ENCODE measurements at regions not wholly inside any gene's neighbourhood (a gene's known extent, or its start where the extent isn't known, plus 50 kb on each side); places are given as distances from the start of the nearest gene placed in this dataset.

GRCh38 chr9:109830545-109830944 lies 50.5 kb downstream of the PALM2AKAP2 start:
- Histone ChIP-seq H3K27ac (ENCODE audit: low read depth, low read length, severe bottlenecking) (no peak overlapping the region), H3K9me3 (ENCODE audit: control insufficient read depth, low read length) (peaks cover 5% of the 10 kb centered on the region), H3K4me3 (ENCODE audit: extremely low read depth, insufficient read depth, low read length, poor library complexity, severe bottlenecking) (no peak overlapping the region), H3K36me3 (ENCODE audit: control insufficient read depth, insufficient read depth, low read length) (no peaks in the 10 kb centered on the region), H3K4me1 (ENCODE audit: control insufficient read depth, insufficient read depth, low read length, poor library complexity, severe bottlenecking) (peaks cover 4% of the 10 kb centered on the region)
- 96 to 100% methylated on average over 4 to 5 of the region's 5 CpGs for WGBS, 2 experiments (ENCODE audit: insufficient coverage in 2 of 2)

DNA sequence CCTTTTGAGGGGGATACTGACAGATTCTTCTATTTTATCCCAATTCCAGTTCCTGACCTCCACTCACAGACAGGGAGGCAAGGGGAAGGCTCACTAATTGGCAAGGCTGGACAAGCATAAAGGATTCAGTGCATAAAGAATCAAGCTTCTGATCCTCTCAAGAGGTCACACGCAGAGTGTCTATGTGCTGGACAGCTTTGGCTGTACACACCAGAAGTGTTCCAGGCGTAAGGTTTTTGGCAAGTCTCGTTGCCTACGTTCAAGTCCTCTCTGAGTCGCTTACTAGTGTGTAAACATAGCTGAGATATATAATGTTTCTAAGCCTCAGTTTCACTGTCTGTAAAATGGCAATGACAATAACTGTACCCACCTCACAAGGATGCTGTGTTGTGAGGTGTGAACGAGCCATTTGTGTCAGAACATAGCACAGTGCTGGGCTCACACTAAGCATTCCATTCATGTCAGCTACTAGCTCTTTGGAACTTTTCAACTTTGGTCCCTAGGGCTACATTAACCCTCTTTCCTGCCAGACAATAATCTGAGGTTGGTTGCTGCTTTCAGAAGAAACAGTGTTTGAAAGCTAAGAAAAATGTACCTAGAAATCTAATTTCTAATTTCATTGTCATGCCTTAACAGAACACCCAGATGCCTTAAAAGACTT lies 52.1 kb downstream of the PALM2AKAP2 start:
- Histone ChIP-seq H3K4me1 (ENCODE audit: control insufficient read depth, insufficient read depth, low read length, poor library complexity, severe bottlenecking) (peaks cover 4% of the 10 kb centered on the region), H3K9me3 (ENCODE audit: control insufficient read depth, low read length) (peaks cover 5% of the 10 kb centered on the region), H3K27ac (ENCODE audit: low read depth, low read length, severe bottlenecking) (no peak overlapping the region), H3K4me3 (ENCODE audit: extremely low read depth, insufficient read depth, low read length, poor library complexity, severe bottlenecking) (no peak overlapping the region), H3K36me3 (ENCODE audit: control insufficient read depth, insufficient read depth, low read length) (no peaks in the 10 kb centered on the region)
- WGBS, 2 experiments (ENCODE audit: insufficient coverage in 2 of 2): 87 to 97% methylated on average over 2 of the region's 6 CpGs

DNA sequence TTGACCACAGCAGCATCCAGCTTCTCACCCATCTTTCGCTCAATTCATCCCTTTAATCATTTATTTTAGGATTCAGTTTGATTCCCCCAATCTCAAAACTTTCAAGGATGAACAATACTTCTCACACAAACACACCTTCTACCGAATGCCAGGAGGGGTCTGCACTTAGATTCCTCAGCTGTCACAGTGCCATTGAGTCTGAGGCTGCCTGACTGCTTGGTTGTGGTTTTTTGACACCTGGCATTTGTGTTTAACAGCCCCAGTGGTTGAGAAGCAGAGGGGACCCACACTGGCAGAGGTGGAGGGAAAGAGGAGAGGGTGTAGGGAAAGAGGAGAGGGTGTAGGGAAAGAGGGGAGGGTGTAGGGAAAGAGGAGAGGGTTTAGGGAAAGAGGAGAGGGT lies 54.9 kb downstream of the PALM2AKAP2 start:
- Histone ChIP-seq H3K4me1 (ENCODE audit: control insufficient read depth, insufficient read depth, low read length, poor library complexity, severe bottlenecking) (no peaks in the 10 kb centered on the region), H3K36me3 (ENCODE audit: control insufficient read depth, insufficient read depth, low read length) (no peaks in the 10 kb centered on the region), H3K27ac (ENCODE audit: low read depth, low read length, severe bottlenecking) (no peak overlapping the region), H3K4me3 (ENCODE audit: extremely low read depth, insufficient read depth, low read length, poor library complexity, severe bottlenecking) (no peak overlapping the region), H3K9me3 (ENCODE audit: control insufficient read depth, low read length) (peaks cover 5% of the 10 kb centered on the region)
- WGBS, 2 experiments (ENCODE audit: insufficient coverage in 2 of 2): 78 to 83% methylated on average over 1 to 2 of the region's 2 CpGs

- H3K9me3 ChIP-seq (ENCODE audit: control insufficient read depth, low read length): no peaks in the 10 kb centered on the region
- H3K4me3 ChIP-seq (ENCODE audit: extremely low read depth, insufficient read depth, low read length, poor library complexity, severe bottlenecking): no peak overlapping the region
- 93 to 95% methylated on average over 10 of the region's 11 CpGs for WGBS, 2 experiments (ENCODE audit: insufficient coverage in 2 of 2)
- no peak overlapping the region for H3K27ac ChIP-seq (ENCODE audit: low read depth, low read length, severe bottlenecking)
- H3K36me3 ChIP-seq (ENCODE audit: control insufficient read depth, insufficient read depth, low read length): no peaks in the 10 kb centered on the region
- no peaks in the 10 kb centered on the region for H3K4me1 ChIP-seq (ENCODE audit: control insufficient read depth, insufficient read depth, low read length, poor library complexity, severe bottlenecking)
These were observed 63.6 kb downstream of the PALM2AKAP2 start for GRCh38 chr9:109843641-109844040.

DNA sequence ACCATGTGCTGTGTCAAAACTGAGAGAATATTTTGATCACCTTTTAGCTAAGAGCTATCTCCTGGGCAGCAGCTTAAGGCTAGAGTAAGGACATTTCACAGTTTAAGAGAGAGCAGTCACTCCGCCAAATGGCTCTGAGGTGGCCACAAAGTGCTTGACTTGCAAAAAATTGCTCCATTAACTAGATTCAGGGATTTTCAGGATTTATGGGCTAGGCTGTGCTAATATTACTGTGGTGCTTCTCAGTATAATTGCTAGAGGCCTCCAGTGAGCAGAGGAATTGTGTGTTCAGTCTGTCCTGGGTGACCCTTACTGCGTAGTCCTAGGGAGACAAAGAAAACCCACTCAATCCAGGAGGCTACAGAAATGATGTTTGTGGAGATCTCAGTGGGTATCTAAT lies 65.2 kb downstream of the PALM2AKAP2 start:
- Histone ChIP-seq H3K4me3 (ENCODE audit: extremely low read depth, insufficient read depth, low read length, poor library complexity, severe bottlenecking) (no peak overlapping the region), H3K4me1 (ENCODE audit: control insufficient read depth, insufficient read depth, low read length, poor library complexity, severe bottlenecking) (no peaks in the 10 kb centered on the region), H3K36me3 (ENCODE audit: control insufficient read depth, insufficient read depth, low read length) (no peaks in the 10 kb centered on the region), H3K9me3 (ENCODE audit: control insufficient read depth, low read length) (no peaks in the 10 kb centered on the region), H3K27ac (ENCODE audit: low read depth, low read length, severe bottlenecking) (no peak overlapping the region)
- WGBS, 2 experiments (ENCODE audit: insufficient coverage in 2 of 2): 92 to 97% methylated on average over 2 of the region's 2 CpGs

DNA sequence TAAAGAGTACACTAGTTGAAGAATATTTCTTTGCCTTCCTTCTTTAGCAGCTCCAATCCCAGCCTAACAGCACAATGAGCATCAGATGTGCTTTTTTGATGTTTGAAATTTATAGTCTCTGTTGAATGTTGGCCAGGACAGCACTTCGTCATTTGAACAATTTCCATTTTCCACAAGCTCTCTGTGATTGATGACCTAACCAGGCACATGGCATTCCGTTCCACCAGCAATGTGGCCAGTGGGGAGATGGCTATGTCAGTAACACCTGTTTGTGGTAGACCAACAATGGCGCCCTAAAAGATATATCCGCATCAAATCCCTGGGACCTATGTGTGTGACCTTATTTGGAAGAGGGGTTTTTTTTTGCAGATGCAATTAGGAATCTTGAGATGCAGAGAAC lies 66.8 kb downstream of the PALM2AKAP2 start:
- Histone ChIP-seq H3K27ac (ENCODE audit: low read depth, low read length, severe bottlenecking) (no peak overlapping the region), H3K36me3 (ENCODE audit: control insufficient read depth, insufficient read depth, low read length) (no peaks in the 10 kb centered on the region), H3K4me3 (ENCODE audit: extremely low read depth, insufficient read depth, low read length, poor library complexity, severe bottlenecking) (no peak overlapping the region), H3K9me3 (ENCODE audit: control insufficient read depth, low read length) (no peaks in the 10 kb centered on the region), H3K4me1 (ENCODE audit: control insufficient read depth, insufficient read depth, low read length, poor library complexity, severe bottlenecking) (no peaks in the 10 kb centered on the region)
- WGBS, 2 experiments (ENCODE audit: insufficient coverage in 2 of 2): 87 to 94% methylated on average over 2 to 4 of the region's 4 CpGs

- no peaks in the 10 kb centered on the region for H3K36me3 ChIP-seq (ENCODE audit: control insufficient read depth, insufficient read depth, low read length)
- 100% methylated on average over 1 of the region's 2 CpGs; no CpG with 5 or more reads in 1 of the 2 experiments for WGBS, 2 experiments (ENCODE audit: insufficient coverage in 2 of 2)
- no peak overlapping the region for H3K27ac ChIP-seq (ENCODE audit: low read depth, low read length, severe bottlenecking)
- H3K4me1 ChIP-seq (ENCODE audit: control insufficient read depth, insufficient read depth, low read length, poor library complexity, severe bottlenecking): no peaks in the 10 kb centered on the region
- H3K4me3 ChIP-seq (ENCODE audit: extremely low read depth, insufficient read depth, low read length, poor library complexity, severe bottlenecking): no peak overlapping the region
- no peaks in the 10 kb centered on the region for H3K9me3 ChIP-seq (ENCODE audit: control insufficient read depth, low read length)
These were observed 72.6 kb downstream of the PALM2AKAP2 start for GRCh38 chr9:109852556-109852955.

DNA sequence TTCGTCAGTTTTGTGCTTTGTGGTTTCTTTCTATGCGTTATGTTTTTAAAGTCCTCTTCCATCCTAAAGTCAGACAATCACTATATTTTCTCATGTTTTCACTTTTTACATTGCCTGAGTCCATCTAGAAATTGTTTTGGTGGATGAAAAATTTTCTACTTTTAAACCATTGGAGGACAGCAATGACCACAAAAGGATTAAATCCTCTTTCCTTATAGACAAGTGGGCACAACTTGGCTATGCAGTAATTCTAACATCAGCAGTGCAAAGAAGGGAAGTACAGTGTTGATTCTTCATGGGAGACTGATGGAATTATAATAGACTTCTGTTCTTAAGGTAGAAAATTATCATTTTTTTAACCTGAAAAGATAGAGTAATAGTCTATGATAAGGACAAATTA lies 75.5 kb downstream of the PALM2AKAP2 start:
- no peaks in the 10 kb centered on the region for H3K36me3 ChIP-seq (ENCODE audit: control insufficient read depth, insufficient read depth, low read length)
- no peak overlapping the region for H3K4me3 ChIP-seq (ENCODE audit: extremely low read depth, insufficient read depth, low read length, poor library complexity, severe bottlenecking)
- WGBS, 2 experiments (ENCODE audit: insufficient coverage in 2 of 2): no CpG with 5 or more reads among the region's 2 CpGs
- no peaks in the 10 kb centered on the region for H3K4me1 ChIP-seq (ENCODE audit: control insufficient read depth, insufficient read depth, low read length, poor library complexity, severe bottlenecking)
- no peak overlapping the region for H3K27ac ChIP-seq (ENCODE audit: low read depth, low read length, severe bottlenecking)
- H3K9me3 ChIP-seq (ENCODE audit: control insufficient read depth, low read length): no peaks in the 10 kb centered on the region

DNA sequence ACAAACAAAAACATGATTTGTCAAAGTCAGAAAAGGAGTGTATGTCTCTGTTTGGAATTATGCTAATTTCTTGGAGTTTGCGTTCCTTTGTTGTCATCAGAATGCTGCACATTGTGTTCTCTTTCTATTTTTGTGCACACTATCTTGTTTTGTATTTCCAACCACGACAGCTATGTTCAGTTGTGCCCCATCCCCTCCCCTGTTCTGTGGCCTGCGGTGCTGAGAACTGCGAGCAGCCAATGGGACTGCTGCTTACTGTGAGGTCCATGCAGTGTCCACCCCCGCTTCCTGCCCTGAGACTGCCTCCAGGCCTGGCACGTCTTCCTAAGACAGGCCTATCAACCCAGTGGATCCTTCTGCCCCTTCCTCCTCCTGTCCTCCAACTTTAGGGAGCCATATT lies 76.8 kb downstream of the PALM2AKAP2 start:
- H3K4me1 ChIP-seq (ENCODE audit: control insufficient read depth, insufficient read depth, low read length, poor library complexity, severe bottlenecking): no peaks in the 10 kb centered on the region
- no peaks in the 10 kb centered on the region for H3K9me3 ChIP-seq (ENCODE audit: control insufficient read depth, low read length)
- H3K27ac ChIP-seq (ENCODE audit: low read depth, low read length, severe bottlenecking): no peak overlapping the region
- WGBS, 2 experiments (ENCODE audit: insufficient coverage in 2 of 2): 75 to 87% methylated on average over 5 to 6 of the region's 6 CpGs
- H3K36me3 ChIP-seq (ENCODE audit: control insufficient read depth, insufficient read depth, low read length): no peaks in the 10 kb centered on the region
- H3K4me3 ChIP-seq (ENCODE audit: extremely low read depth, insufficient read depth, low read length, poor library complexity, severe bottlenecking): no peak overlapping the region

GRCh38 chr9:109857336-109857735 lies 77.3 kb downstream of the PALM2AKAP2 start:
- Histone ChIP-seq H3K27ac (ENCODE audit: low read depth, low read length, severe bottlenecking) (no peak overlapping the region), H3K4me3 (ENCODE audit: extremely low read depth, insufficient read depth, low read length, poor library complexity, severe bottlenecking) (no peak overlapping the region), H3K36me3 (ENCODE audit: control insufficient read depth, insufficient read depth, low read length) (no peaks in the 10 kb centered on the region), H3K4me1 (ENCODE audit: control insufficient read depth, insufficient read depth, low read length, poor library complexity, severe bottlenecking) (no peaks in the 10 kb centered on the region), H3K9me3 (ENCODE audit: control insufficient read depth, low read length) (no peaks in the 10 kb centered on the region)
- WGBS, 2 experiments (ENCODE audit: insufficient coverage in 2 of 2): 100% methylated on average over 1 of the region's 1 CpG; no CpG with 5 or more reads in 1 of the 2 experiments

DNA sequence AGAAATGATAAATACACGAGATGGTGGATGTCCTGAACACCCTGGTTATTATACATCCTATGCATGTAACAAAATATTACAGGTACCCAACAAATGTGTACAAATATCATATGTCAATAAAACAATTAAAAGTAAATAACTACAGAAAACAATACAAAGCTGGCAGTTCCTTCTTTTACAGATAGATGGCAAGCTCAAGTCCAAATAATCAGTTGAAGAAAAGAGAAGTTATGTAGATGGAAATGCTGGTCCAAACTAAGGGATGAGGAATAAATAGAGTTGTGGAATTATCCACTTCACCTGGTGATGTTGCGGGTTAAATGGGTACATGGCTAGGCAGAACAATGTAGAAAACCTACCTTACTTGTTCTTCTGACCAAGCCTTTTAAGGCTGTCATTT lies 79.4 kb downstream of the PALM2AKAP2 start:
- H3K4me3 ChIP-seq (ENCODE audit: extremely low read depth, insufficient read depth, low read length, poor library complexity, severe bottlenecking): no peak overlapping the region
- no peaks in the 10 kb centered on the region for H3K9me3 ChIP-seq (ENCODE audit: control insufficient read depth, low read length)
- H3K4me1 ChIP-seq (ENCODE audit: control insufficient read depth, insufficient read depth, low read length, poor library complexity, severe bottlenecking): no peaks in the 10 kb centered on the region
- H3K36me3 ChIP-seq (ENCODE audit: control insufficient read depth, insufficient read depth, low read length): no peaks in the 10 kb centered on the region
- no peak overlapping the region for H3K27ac ChIP-seq (ENCODE audit: low read depth, low read length, severe bottlenecking)
- 0% methylated on average over 1 of the region's 2 CpGs for WGBS, 2 experiments (ENCODE audit: insufficient coverage in 2 of 2)
